Liver (tissue), 8 donors: ENCODE measurements at regions not wholly inside any gene's neighbourhood (a gene's known extent, or its start where the extent isn't known, plus 50 kb on each side); places are given as distances from the start of the nearest gene placed in this dataset.

Experiments
- DNase-seq: peaks from one replicate; pipeline ENCODE4 v3.0.0-alpha.2; 2017; ENCODE audit warnings: low spot score
- H3K27ac ChIP-seq, 2 donors: one replicate each; pipeline ENCODE4 v1.7.0; 2013; ENCODE audit warnings: inconsistent platforms in 2 of 2, low read length in 2 of 2, control low read depth in 1 of 2, low read depth in 1 of 2, mild to moderate bottlenecking in 1 of 2
- H3K27me3 ChIP-seq, 4 donors: one replicate each; pipeline versions ENCODE4 v1.6.1 to v1.7.0; 2013; ENCODE audit warnings: low read length in 3 of 4, inconsistent platforms in 1 of 4, mild to moderate bottlenecking in 1 of 4, moderate library complexity in 1 of 4; ENCODE audit not compliant: control insufficient read depth in 4 of 4, insufficient read depth in 4 of 4
- H3K36me3 ChIP-seq, 4 donors: one replicate each; pipeline versions ENCODE4 v1.6.1 to v1.7.0; 2013; ENCODE audit warnings: low read length in 3 of 4, mild to moderate bottlenecking in 3 of 4, low read depth in 1 of 4, moderate library complexity in 1 of 4; ENCODE audit not compliant: control insufficient read depth in 4 of 4, insufficient read depth in 3 of 4
- H3K4me1 ChIP-seq, 4 donors: one replicate each; pipeline versions ENCODE4 v1.6.1 to v1.7.0; 2013; ENCODE audit warnings: low read length in 3 of 4, mild to moderate bottlenecking in 3 of 4, moderate library complexity in 1 of 4; ENCODE audit not compliant: control insufficient read depth in 4 of 4, insufficient read depth in 4 of 4
- H3K4me3 ChIP-seq, 3 donors: one replicate each; pipeline versions ENCODE4 v1.6.1 to v1.7.0; 2013; ENCODE audit warnings: low read length in 3 of 3, control low read depth in 1 of 3, low read depth in 1 of 3, mild to moderate bottlenecking in 1 of 3
- H3K9ac ChIP-seq, 2 donors: one replicate each; pipeline ENCODE4 v1.7.0; 2013; ENCODE audit warnings: low read length in 2 of 2, mild to moderate bottlenecking in 2 of 2, moderate library complexity in 2 of 2, control low read depth in 1 of 2, low read depth in 1 of 2
- H3K9me3 ChIP-seq, 4 donors: one replicate each; pipeline versions ENCODE4 v1.6.1 to v1.7.0; 2013; ENCODE audit warnings: low read length in 3 of 4; ENCODE audit not compliant: control insufficient read depth in 4 of 4
- CTCF ChIP-seq: fragments of 150-350 bp; IDR thresholded peaks from 2 replicates; pipeline ENCODE4 v1.5.1; 2017; ENCODE audit warnings: improper control_type of control experiment, low read depth, low read length; ENCODE audit not compliant: missing input control
- EGR1 ChIP-seq, 2 donors: IDR thresholded peaks; 2 replicates each; pipeline ENCODE4 v1.6.1; 2016 to 2018; ENCODE audit warnings: antibody characterized with exemption in 2 of 2, low read depth in 2 of 2
- FOXA1 ChIP-seq: IDR thresholded peaks from 2 replicates; pipeline ENCODE4 v1.6.1; 2016; ENCODE audit warnings: antibody characterized with exemption
- FOXA2 ChIP-seq: IDR thresholded peaks from 2 replicates; pipeline ENCODE4 v1.6.1; 2016; ENCODE audit warnings: antibody characterized with exemption
- GABPA ChIP-seq, 2 donors: IDR thresholded peaks in 1 of 2; conservative IDR thresholded peaks in 1 of 2; 2 replicates each; pipeline ENCODE4 v1.6.1; 2016; ENCODE audit warnings: antibody characterized with exemption in 2 of 2, mild to moderate bottlenecking in 1 of 2, moderate library complexity in 1 of 2
- HNF4A ChIP-seq, 2 donors: conservative IDR thresholded peaks; 2 replicates each; pipeline ENCODE4 v1.6.1; 2016; ENCODE audit warnings: antibody characterized with exemption in 2 of 2, mild to moderate bottlenecking in 2 of 2
- HNF4G ChIP-seq: IDR thresholded peaks from 2 replicates; pipeline ENCODE4 v1.6.1; 2016; ENCODE audit warnings: antibody characterized with exemption
- JUND ChIP-seq, 2 donors: IDR thresholded peaks; 2 replicates each; pipeline ENCODE4 v1.6.1; 2016; ENCODE audit warnings: antibody characterized with exemption in 2 of 2
- NR2F2 ChIP-seq: IDR thresholded peaks from 2 replicates; pipeline ENCODE4 v1.6.1; 2016; ENCODE audit warnings: antibody characterized with exemption
- RAD21 ChIP-seq, 2 donors: IDR thresholded peaks; 2 replicates each; pipeline ENCODE4 v1.6.1; 2016; ENCODE audit warnings: antibody characterized with exemption in 2 of 2, mild to moderate bottlenecking in 2 of 2
- REST ChIP-seq: IDR thresholded peaks from 2 replicates; pipeline ENCODE4 v1.6.1; 2016; ENCODE audit warnings: antibody characterized with exemption, mild to moderate bottlenecking
- RXRA ChIP-seq, 2 donors: IDR thresholded peaks; 2 replicates each; pipeline ENCODE4 v1.6.1; 2017 to 2018; ENCODE audit warnings: antibody characterized with exemption in 2 of 2, mild to moderate bottlenecking in 1 of 2
- SP1 ChIP-seq: IDR thresholded peaks from 2 replicates; pipeline ENCODE4 v1.6.1; 2018; ENCODE audit warnings: antibody characterized with exemption, mild to moderate bottlenecking
- TAF1 ChIP-seq: conservative IDR thresholded peaks from 2 replicates; pipeline ENCODE4 v1.6.1; 2016; ENCODE audit warnings: antibody characterized with exemption, mild to moderate bottlenecking
- YY1 ChIP-seq: IDR thresholded peaks from 2 replicates; pipeline ENCODE4 v1.6.1; 2016; ENCODE audit warnings: antibody characterized with exemption, mild to moderate bottlenecking
- WGBS: extraction: QIAGEN DNeasy Blood & Tissue Kit; methylation state at CpG from one replicate; pipeline ENCODE4 v1.1.7; 2013; 5-methylcytosine and 5-hydroxymethylcytosine counted together
- TF ChIP-seq, protein P1 (sequence below): IDR thresholded peaks from 2 replicates; pipeline ENCODE4 v1.6.1; 2016; ENCODE audit warnings: antibody characterized with exemption
- TF ChIP-seq, protein P2 (sequence below): IDR thresholded peaks from 2 replicates; pipeline ENCODE4 v1.6.1; 2016; ENCODE audit warnings: antibody characterized with exemption
- TF ChIP-seq, protein P3 (sequence below): IDR thresholded peaks from 2 replicates; pipeline ENCODE4 v1.6.1; 2016; ENCODE audit warnings: antibody characterized with exemption
- donor health status: healthy.
- donor health status: healthy.
- donor health status: healthy.
- donor health status: healthy.
- donor health status: healthy.

GRCh38 chr13:50535050-50535449 lies 308.4 kb downstream of the DLEU7 start (continued):
- TF ChIP-seq REST, result no peak

GRCh38 chr13:50537029-50537428 lies 306.5 kb downstream of the DLEU7 start:
- H3K9me3 ChIP-seq, result peaks cover 0 to 5% (median 3%) of the 10 kb centered on the region in 4 donors
- H3K27me3 ChIP-seq, result no peaks in the 10 kb centered on the region
- no peak for TF ChIP-seq SP1
- TF ChIP-seq HNF4A (conservative IDR thresholded peaks at IDR 0.05), result no peak
- no peak for TF ChIP-seq RXRA (IDR thresholded peaks at IDR 0.05)
- TF ChIP-seq EGR1 (IDR thresholded peaks at IDR 0.05; ENCODE audit: low read depth in 2 of 2), result no peak
- no peak for TF ChIP-seq NR2F2
- no peak for TF ChIP-seq GABPA (IDR thresholded peaks at IDR 0.05 in 1 of 2, conservative IDR thresholded peaks at IDR 0.05 in 1 of 2)
- no peak for TF ChIP-seq JUND (IDR thresholded peaks at IDR 0.05)
- TF ChIP-seq HNF4G, result no peak
- TF ChIP-seq, protein P1, sequence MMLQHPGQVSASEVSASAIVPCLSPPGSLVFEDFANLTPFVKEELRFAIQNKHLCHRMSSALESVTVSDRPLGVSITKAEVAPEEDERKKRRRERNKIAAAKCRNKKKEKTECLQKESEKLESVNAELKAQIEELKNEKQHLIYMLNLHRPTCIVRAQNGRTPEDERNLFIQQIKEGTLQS, result no peak
- TF ChIP-seq, protein P2, sequence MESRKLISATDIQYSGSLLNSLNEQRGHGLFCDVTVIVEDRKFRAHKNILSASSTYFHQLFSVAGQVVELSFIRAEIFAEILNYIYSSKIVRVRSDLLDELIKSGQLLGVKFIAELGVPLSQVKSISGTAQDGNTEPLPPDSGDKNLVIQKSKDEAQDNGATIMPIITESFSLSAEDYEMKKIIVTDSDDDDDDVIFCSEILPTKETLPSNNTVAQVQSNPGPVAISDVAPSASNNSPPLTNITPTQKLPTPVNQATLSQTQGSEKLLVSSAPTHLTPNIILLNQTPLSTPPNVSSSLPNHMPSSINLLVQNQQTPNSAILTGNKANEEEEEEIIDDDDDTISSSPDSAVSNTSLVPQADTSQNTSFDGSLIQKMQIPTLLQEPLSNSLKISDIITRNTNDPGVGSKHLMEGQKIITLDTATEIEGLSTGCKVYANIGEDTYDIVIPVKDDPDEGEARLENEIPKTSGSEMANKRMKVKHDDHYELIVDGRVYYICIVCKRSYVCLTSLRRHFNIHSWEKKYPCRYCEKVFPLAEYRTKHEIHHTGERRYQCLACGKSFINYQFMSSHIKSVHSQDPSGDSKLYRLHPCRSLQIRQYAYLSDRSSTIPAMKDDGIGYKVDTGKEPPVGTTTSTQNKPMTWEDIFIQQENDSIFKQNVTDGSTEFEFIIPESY, result no peak
- TF ChIP-seq FOXA1, result no peak
- no peak for TF ChIP-seq YY1
- TF ChIP-seq, protein P3, sequence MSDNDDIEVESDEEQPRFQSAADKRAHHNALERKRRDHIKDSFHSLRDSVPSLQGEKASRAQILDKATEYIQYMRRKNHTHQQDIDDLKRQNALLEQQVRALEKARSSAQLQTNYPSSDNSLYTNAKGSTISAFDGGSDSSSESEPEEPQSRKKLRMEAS, result no peak
- no peak for TF ChIP-seq TAF1
- no peak for TF ChIP-seq RAD21 (IDR thresholded peaks at IDR 0.05)
- no peak for TF ChIP-seq CTCF
- TF ChIP-seq REST, result no peak
- TF ChIP-seq FOXA2, result no peak
- no peak overlapping the region for H3K27ac ChIP-seq
- no peaks in the 10 kb centered on the region for H3K36me3 ChIP-seq
- 98% methylated on average over 1 of the region's 1 CpG for WGBS
- H3K4me1 ChIP-seq, result no peaks in the 10 kb centered on the region
- DNase-seq, result no peak
- H3K9ac ChIP-seq, result no peak overlapping the region
- H3K4me3 ChIP-seq, result no peak overlapping the region
